ENCODE measurements at regions not wholly inside any gene's neighbourhood (a gene's known extent, or its start where the extent isn't known, plus 50 kb on each side); places are given as distances from the start of the nearest gene placed in this dataset.

DNA sequence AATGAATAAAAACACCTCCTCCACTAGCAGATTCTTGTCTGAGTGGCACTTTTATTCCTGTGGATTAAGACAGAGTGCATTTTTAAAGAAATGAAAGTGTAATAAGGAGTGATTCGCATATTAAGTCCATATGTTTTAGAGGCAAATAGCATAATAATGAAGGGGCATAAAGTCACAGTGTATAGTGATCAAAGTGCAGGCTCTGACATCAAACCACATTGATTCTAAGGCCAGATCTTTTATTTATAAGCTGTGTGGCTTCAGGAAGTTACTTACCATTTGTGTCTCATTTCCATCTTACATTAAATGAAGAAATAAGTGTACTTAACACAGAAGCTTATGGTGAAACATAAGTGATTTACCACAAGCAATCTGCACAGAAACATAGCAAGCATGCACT is 332.8 kb downstream of the GASK1B start:
- TF ChIP-seq FOXM1 (IDR thresholded peaks at IDR 0.05; ENCODE audit: borderline replicate concordance, low read depth) = no peak
- no peak for TF ChIP-seq NFIC (IDR thresholded peaks at IDR 0.05)
- TF ChIP-seq EGR1 (IDR thresholded peaks at IDR 0.05) = no peak
- no peak for TF ChIP-seq ZBTB7A (IDR thresholded peaks at IDR 0.05; ENCODE audit: low read depth)
- TF ChIP-seq, protein P1, sequence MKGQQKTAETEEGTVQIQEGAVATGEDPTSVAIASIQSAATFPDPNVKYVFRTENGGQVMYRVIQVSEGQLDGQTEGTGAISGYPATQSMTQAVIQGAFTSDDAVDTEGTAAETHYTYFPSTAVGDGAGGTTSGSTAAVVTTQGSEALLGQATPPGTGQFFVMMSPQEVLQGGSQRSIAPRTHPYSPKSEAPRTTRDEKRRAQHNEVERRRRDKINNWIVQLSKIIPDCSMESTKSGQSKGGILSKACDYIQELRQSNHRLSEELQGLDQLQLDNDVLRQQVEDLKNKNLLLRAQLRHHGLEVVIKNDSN (IDR thresholded peaks at IDR 0.05) = no peak
- TF ChIP-seq RAD21 (IDR thresholded peaks at IDR 0.05; ENCODE audit: low read depth) = no peak
- TF ChIP-seq, protein P2, sequence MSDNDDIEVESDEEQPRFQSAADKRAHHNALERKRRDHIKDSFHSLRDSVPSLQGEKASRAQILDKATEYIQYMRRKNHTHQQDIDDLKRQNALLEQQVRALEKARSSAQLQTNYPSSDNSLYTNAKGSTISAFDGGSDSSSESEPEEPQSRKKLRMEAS (IDR thresholded peaks at IDR 0.05) = no peak
- no peak for TF ChIP-seq CREB1 (IDR thresholded peaks at IDR 0.05; ENCODE audit: low read depth)
- TF ChIP-seq TCF12 (IDR thresholded peaks at IDR 0.05; ENCODE audit: low read depth) = no peak
- TF ChIP-seq, protein P3, sequence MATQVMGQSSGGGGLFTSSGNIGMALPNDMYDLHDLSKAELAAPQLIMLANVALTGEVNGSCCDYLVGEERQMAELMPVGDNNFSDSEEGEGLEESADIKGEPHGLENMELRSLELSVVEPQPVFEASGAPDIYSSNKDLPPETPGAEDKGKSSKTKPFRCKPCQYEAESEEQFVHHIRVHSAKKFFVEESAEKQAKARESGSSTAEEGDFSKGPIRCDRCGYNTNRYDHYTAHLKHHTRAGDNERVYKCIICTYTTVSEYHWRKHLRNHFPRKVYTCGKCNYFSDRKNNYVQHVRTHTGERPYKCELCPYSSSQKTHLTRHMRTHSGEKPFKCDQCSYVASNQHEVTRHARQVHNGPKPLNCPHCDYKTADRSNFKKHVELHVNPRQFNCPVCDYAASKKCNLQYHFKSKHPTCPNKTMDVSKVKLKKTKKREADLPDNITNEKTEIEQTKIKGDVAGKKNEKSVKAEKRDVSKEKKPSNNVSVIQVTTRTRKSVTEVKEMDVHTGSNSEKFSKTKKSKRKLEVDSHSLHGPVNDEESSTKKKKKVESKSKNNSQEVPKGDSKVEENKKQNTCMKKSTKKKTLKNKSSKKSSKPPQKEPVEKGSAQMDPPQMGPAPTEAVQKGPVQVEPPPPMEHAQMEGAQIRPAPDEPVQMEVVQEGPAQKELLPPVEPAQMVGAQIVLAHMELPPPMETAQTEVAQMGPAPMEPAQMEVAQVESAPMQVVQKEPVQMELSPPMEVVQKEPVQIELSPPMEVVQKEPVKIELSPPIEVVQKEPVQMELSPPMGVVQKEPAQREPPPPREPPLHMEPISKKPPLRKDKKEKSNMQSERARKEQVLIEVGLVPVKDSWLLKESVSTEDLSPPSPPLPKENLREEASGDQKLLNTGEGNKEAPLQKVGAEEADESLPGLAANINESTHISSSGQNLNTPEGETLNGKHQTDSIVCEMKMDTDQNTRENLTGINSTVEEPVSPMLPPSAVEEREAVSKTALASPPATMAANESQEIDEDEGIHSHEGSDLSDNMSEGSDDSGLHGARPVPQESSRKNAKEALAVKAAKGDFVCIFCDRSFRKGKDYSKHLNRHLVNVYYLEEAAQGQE (IDR thresholded peaks at IDR 0.05; ENCODE audit: low read depth) = no peak

DNA sequence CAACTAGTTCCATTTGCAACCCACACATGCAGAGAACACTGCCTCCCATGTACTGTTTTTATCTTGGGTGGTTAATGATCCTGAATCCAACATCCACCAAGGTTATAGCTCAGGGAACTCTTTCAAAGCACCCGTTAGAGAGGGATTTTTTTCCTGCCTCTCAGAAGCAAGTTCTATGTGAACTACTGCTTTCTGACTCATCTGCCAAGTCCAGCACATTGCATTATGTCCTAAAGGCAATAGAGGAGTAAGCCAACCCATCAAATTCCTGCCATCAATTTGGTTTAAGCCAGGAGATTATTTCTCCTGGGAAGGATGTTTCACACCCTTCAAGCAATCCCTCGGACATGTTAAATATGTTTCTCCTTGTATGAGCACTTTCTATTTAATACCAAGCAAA is 334.5 kb downstream of the GASK1B start:
- no peak for TF ChIP-seq RAD21 (IDR thresholded peaks at IDR 0.05; ENCODE audit: low read depth)
- TF ChIP-seq, protein P2 (IDR thresholded peaks at IDR 0.05) = no peak
- TF ChIP-seq YY1 (IDR thresholded peaks at IDR 0.05; ENCODE audit: low read depth) = no peak
- no peak for TF ChIP-seq FOXM1 (IDR thresholded peaks at IDR 0.05; ENCODE audit: borderline replicate concordance, low read depth)
- TF ChIP-seq EGR1 (IDR thresholded peaks at IDR 0.05) = no peak
- no peak for TF ChIP-seq EP300 (IDR thresholded peaks at IDR 0.05; ENCODE audit: borderline replicate concordance)
- no peak for TF ChIP-seq CREB1 (IDR thresholded peaks at IDR 0.05; ENCODE audit: low read depth)
- TF ChIP-seq TAF1 (IDR thresholded peaks at IDR 0.05; ENCODE audit: low read depth) = no peak
- TF ChIP-seq TCF12 (IDR thresholded peaks at IDR 0.05; ENCODE audit: low read depth) = no peak

DNA sequence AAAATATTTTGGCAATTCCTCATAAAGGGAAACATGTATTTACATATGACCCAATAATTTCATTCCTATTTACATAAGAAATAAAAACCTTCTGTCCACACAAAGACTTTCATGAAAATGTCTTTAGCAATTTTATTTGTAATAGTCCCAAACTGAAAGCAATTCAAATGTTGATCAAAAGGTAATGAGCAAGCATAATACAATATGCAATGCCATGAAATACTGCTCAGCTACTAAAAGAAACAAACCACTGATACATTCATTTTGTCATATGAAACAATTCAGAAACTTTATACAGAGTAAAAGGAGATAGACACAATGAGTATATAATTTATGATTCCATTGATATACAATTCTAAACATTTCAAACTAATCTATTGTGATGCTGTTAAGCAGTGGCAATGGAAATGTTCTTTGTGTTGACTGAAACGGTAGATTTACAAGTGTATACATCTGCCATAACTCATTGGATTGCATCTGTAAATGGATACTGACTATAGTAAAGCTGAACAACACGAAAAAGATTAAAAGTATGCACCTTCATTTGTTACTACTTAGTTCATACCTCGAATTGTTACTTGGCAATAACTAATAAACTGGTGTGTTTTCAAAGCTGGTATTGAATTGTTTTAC is 335.6 kb downstream of the GASK1B start:
- TF ChIP-seq CREB1 (IDR thresholded peaks at IDR 0.05; ENCODE audit: low read depth) (no peak), ZBTB7A (IDR thresholded peaks at IDR 0.05; ENCODE audit: low read depth) (no peak), TCF12 (IDR thresholded peaks at IDR 0.05; ENCODE audit: low read depth) (no peak), NFIC (IDR thresholded peaks at IDR 0.05) (no peak), TAF1 (IDR thresholded peaks at IDR 0.05; ENCODE audit: low read depth) (no peak), FOXM1 (IDR thresholded peaks at IDR 0.05; ENCODE audit: borderline replicate concordance, low read depth) (no peak)
- TF ChIP-seq, protein P3 (IDR thresholded peaks at IDR 0.05; ENCODE audit: low read depth) = no peak

DNA sequence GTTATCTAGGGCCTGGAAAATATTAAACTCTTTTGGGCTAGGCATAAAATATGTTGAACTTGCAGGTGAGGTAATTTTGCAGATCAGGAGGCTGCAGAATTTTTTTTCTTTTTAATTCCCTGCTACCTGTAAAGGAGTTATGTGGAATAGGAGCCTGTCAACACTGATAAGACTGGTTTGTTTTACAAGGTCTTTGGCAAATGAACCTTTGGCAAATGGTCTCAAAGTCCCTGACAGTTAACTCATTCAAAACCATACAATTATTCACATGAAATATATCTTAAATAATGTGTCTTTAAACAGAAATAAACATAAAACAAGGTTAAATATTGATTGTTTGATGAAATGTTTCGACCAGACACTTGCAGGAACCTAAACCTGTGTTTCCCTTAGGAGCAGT is 340.2 kb downstream of the GASK1B start:
- TF ChIP-seq EGR1 (IDR thresholded peaks at IDR 0.05) (no peak), YY1 (IDR thresholded peaks at IDR 0.05; ENCODE audit: low read depth) (no peak), RAD21 (IDR thresholded peaks at IDR 0.05; ENCODE audit: low read depth) (no peak), NFIC (IDR thresholded peaks at IDR 0.05) (no peak), CEBPB (IDR thresholded peaks at IDR 0.05) (no peak), TAF1 (IDR thresholded peaks at IDR 0.05; ENCODE audit: low read depth) (no peak), ZBTB7A (IDR thresholded peaks at IDR 0.05; ENCODE audit: low read depth) (no peak), CREB1 (IDR thresholded peaks at IDR 0.05; ENCODE audit: low read depth) (no peak), TEAD4 (IDR thresholded peaks at IDR 0.05) (no peak), EP300 (IDR thresholded peaks at IDR 0.05; ENCODE audit: borderline replicate concordance) (no peak), FOXM1 (IDR thresholded peaks at IDR 0.05; ENCODE audit: borderline replicate concordance, low read depth) (no peak), TCF12 (IDR thresholded peaks at IDR 0.05; ENCODE audit: low read depth) (no peak)
- TF ChIP-seq, protein P1 (IDR thresholded peaks at IDR 0.05) = no peak
- TF ChIP-seq, protein P2 (IDR thresholded peaks at IDR 0.05) = no peak
- TF ChIP-seq, protein P3 (IDR thresholded peaks at IDR 0.05; ENCODE audit: low read depth) = no peak

Data from Ishikawa (cell line).